ENCODE measurements at regions not wholly inside any gene's neighbourhood (a gene's known extent, or its start where the extent isn't known, plus 50 kb on each side); places are given as distances from the start of the nearest gene placed in this dataset.

DNA sequence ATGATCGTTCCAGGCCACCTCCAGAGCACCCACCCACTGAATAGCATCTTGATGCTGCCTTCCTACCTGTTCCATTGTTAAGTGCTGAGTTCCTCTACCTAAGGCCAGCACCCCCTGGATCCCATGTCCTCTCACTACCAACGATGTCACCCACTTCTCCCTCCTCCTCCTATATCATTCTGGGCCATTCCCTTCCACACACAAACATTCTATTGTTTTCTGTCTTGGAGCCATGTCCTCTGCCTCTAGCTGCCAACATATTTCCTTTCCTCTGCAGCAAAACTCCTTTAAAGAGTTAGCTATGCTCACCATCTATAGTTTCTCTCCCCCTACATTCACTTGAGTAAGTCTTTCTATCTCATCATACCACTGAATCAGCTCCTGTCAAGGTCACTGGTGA lies 64.0 kb upstream of the ACKR3 start (continued):
- TF ChIP-seq ZNF720 (CRISPR knock-in tag; IDR thresholded peaks at IDR 0.05) (no peak), ZNF367 (CRISPR knock-in tag; IDR thresholded peaks at IDR 0.05; ENCODE audit: borderline replicate concordance) (no peak), ZNF44 (CRISPR knock-in tag; IDR thresholded peaks at IDR 0.05) (no peak), RARA (CRISPR knock-in tag; IDR thresholded peaks at IDR 0.05) (no peak), STAT6 (CRISPR knock-in tag; IDR thresholded peaks at IDR 0.05; ENCODE audit: borderline replicate concordance) (no peak), GATAD2A (CRISPR knock-in tag; IDR thresholded peaks at IDR 0.05) (no peak)
- TF ChIP-seq, protein P1, sequence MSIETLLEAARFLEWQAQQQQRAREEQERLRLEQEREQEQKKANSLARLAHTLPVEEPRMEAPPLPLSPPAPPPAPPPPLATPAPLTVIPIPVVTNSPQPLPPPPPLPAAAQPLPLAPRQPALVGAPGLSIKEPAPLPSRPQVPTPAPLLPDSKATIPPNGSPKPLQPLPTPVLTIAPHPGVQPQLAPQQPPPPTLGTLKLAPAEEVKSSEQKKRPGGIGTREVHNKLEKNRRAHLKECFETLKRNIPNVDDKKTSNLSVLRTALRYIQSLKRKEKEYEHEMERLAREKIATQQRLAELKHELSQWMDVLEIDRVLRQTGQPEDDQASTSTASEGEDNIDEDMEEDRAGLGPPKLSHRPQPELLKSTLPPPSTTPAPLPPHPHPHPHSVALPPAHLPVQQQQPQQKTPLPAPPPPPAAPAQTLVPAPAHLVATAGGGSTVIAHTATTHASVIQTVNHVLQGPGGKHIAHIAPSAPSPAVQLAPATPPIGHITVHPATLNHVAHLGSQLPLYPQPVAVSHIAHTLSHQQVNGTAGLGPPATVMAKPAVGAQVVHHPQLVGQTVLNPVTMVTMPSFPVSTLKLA (IDR thresholded peaks at IDR 0.05) = no peak

- DNase-seq (ENCODE audit: low spot score) = no peak
Observed at GRCh38 chr2:236507393-236508085, 62.1 kb upstream of the ACKR3 start.

More at GRCh38 chr2:236507393-236508085, 62.1 kb upstream of the ACKR3 start:
- H3K9me3 ChIP-seq (ENCODE audit: low read length) = no peaks in the 10 kb centered on the region
- no peak overlapping the region for H3K4me2 ChIP-seq (ENCODE audit: low read depth, low read length)
- FAIRE-seq (no peak), ATAC-seq (no peak)
- no peak overlapping the region for H3K27ac ChIP-seq (ENCODE audit: extremely low read length, insufficient read depth, low read length)
- H3K4me1 ChIP-seq (ENCODE audit: insufficient read depth, low read length) = no peaks in the 10 kb centered on the region
- H3K36me3 ChIP-seq (replicated peaks in 1 of 2; ENCODE audit: control insufficient read depth in 1 of 2, insufficient read depth in 2 of 2, low read length in 2 of 2) = no peaks in the 10 kb centered on the region
- ChIA-PET CTCF (ENCODE audit: low intra/inter-chr PET ratio, low total read pairs) (no interaction called here), POLR2A (no interaction called here)
- WGBS (ENCODE audit: low lambda C conversion rate) = 83% methylated on average over 55 of the region's 56 CpGs
- TF ChIP-seq ZNF792 (CRISPR knock-in tag; IDR thresholded peaks at IDR 0.05) (no peak), ZNF574 (CRISPR knock-in tag; IDR thresholded peaks at IDR 0.05) (no peak), ZNF225 (CRISPR knock-in tag; IDR thresholded peaks at IDR 0.05) (no peak), ARNTL (CRISPR knock-in tag; IDR thresholded peaks at IDR 0.05) (no peak), NFKB2 (CRISPR knock-in tag; IDR thresholded peaks at IDR 0.05; ENCODE audit: borderline replicate concordance) (no peak), ARID2 (CRISPR knock-in tag; IDR thresholded peaks at IDR 0.05; ENCODE audit: borderline replicate concordance) (no peak), ZNF776 (CRISPR knock-in tag; IDR thresholded peaks at IDR 0.05) (no peak), HNRNPK (IDR thresholded peaks at IDR 0.05; ENCODE audit: low read depth, low read length, poor library complexity, severe bottlenecking) (peak; percentile 27), SMARCE1 (IDR thresholded peaks at IDR 0.05; ENCODE audit: borderline replicate concordance) (no peak), ZNF629 (CRISPR knock-in tag; conservative IDR thresholded peaks at IDR 0.05) (peak; percentile 34; the same call in 1 of the 2 replicates)
- BruUV-seq (replicated peaks) = no TSS peak
- no peak overlapping the region for H3K4me3 ChIP-seq (replicated peaks in 1 of 3; ENCODE audit: insufficient read depth in 1 of 3, low read depth in 2 of 3, low read length in 3 of 3)
- intact Hi-C loops (cut with micrococcal nuclease; ENCODE audit: unreplicated experiment) (no loop called here), in situ Hi-C loops (cut with HindIII; ENCODE audit: extremely low pct_ligation_motif_present, low pct_unique_long_range_greater_than_20kb) (no loop called here)
- H3K9ac ChIP-seq (ENCODE audit: insufficient read depth, low read depth, low read length) = no peak overlapping the region
- 0 out of 5 replicates have a peak, but pooled peaks cover 0 to 12% of the 10 kb centered on the region in 2 experiments for H3K27me3 ChIP-seq (ENCODE audit: control insufficient read depth in 1 of 2, insufficient read depth in 2 of 2, low read length in 2 of 2)
- no peak overlapping the region for H2AFZ ChIP-seq (ENCODE audit: low read length)
- no peaks in the 10 kb centered on the region for H4K20me1 ChIP-seq (ENCODE audit: insufficient read depth, low read length)
- no peaks in the 10 kb centered on the region for H3K79me2 ChIP-seq (ENCODE audit: insufficient read depth, low read length)
